ENCODE measurements at regions not wholly inside any gene's neighbourhood (a gene's known extent, or its start where the extent isn't known, plus 50 kb on each side); places are given as distances from the start of the nearest gene placed in this dataset.
A peak's percentile ranks its signal among the peaks of the same experiment; 100 is the strongest.

DNA sequence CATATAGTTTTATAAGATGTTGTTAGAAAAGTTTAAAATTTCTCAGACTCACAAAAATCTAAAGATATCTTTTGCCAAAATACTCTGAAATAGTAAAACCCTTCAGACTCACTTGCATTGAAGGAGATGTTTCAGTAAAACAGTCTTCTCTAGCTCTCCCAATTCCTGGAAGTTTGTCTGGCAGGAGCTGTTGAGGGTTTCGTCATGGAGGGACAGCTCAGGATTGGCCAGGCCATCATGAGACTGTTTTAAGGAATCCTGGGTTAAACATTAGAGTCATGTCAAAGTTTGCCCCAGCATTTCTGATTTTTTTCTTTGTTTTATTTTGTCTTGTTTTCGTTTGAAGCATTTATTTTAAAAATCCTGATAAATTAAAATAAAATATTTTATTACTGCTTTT is 293.8 kb upstream of the PBX1 start:
- TF ChIP-seq CTCF (IDR thresholded peaks at IDR 0.05; ENCODE audit: low read depth, low read length): no peak
- DNase-seq (ENCODE audit: extremely low read depth, low read depth): no peak

DNA sequence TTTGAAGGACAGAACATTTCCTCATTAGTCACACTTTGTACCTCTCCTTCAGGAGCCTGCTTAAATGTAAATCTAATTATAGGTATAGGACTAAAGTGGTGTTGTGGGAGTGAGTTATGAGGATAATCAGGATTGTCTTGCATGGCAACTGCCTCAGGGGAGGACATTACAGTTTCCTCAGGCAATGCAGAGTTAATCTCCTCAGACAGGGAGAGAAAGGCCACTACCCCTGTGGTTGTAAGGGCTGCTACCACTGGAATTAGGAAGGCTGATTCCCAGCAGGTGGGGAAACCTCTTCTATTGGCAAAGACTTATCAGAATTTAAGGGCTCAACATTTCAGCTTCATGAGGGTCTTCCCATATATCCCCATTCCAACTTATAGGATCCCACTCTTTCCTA is 286.8 kb upstream of the PBX1 start:
- TF ChIP-seq CTCF (IDR thresholded peaks at IDR 0.05; ENCODE audit: low read depth, low read length): no peak
- no peak for DNase-seq (ENCODE audit: extremely low read depth, low read depth)

GRCh38 chr1:164296172-164296571 is 262.8 kb upstream of the PBX1 start:
- no peak for DNase-seq (ENCODE audit: extremely low read depth, low read depth)
- no peak for TF ChIP-seq CTCF (IDR thresholded peaks at IDR 0.05; ENCODE audit: low read depth, low read length)

DNA sequence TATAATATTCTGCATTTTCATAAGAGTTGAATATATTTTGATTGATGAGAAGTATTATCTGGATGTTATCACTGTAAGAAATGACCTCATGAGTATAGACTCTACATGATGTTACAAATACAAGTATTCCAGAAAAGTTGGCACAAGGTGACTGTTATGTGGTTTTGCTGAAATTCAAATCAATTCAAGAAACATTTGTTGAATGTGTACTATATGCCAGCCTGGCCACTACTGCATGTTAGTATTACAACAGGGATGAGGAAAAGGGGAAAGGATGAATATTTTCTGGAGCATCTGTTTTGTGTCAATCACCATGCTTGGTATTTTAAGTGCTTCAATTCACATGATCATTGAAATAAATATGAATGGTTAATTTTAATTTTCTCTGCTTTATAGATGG is 250.9 kb upstream of the PBX1 start:
- TF ChIP-seq CTCF (IDR thresholded peaks at IDR 0.05; ENCODE audit: low read depth, low read length): no peak
- no peak for DNase-seq (ENCODE audit: extremely low read depth, low read depth)

GRCh38 chr1:164310166-164310565 is 248.8 kb upstream of the PBX1 start:
- TF ChIP-seq CTCF (IDR thresholded peaks at IDR 0.05; ENCODE audit: low read depth, low read length): no peak
- DNase-seq (ENCODE audit: extremely low read depth, low read depth): peak; percentile 4

DNA sequence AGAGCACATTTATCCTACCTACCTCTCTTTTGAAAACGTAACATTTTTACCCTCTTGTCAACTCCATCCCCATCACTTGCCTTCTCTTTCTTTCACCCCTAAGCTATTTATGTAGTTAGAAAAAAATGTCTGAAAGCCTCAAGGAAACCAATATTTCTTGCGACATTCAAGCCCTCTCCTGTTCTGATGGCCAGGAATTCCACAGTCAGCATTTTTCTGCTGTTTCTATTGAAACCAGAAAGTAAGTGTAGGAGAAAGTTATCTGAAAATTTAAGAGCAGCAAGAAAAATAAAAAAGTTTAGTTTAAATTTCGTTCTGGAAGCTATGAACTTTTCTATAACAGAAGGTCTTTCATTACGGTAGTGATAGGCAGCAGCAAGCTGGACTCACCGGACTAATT is 247.6 kb upstream of the PBX1 start:
- no peak for TF ChIP-seq CTCF (IDR thresholded peaks at IDR 0.05; ENCODE audit: low read depth, low read length)
- no peak for DNase-seq (ENCODE audit: extremely low read depth, low read depth)

- no peak for DNase-seq (ENCODE audit: extremely low read depth, low read depth)
- TF ChIP-seq CTCF (IDR thresholded peaks at IDR 0.05; ENCODE audit: low read depth, low read length): no peak
Measured at GRCh38 chr1:164320790-164321731, 237.9 kb upstream of the PBX1 start.

Measured in AG09319 (cell line).